ENCODE measurements at regions not wholly inside any gene's neighbourhood (a gene's known extent, or its start where the extent isn't known, plus 50 kb on each side); places are given as distances from the start of the nearest gene placed in this dataset.

GRCh38 chr14:71549421-71550050 is 382.7 kb upstream of the RGS6 start:
- H3K27ac ChIP-seq: no peak overlapping the region
- DNase-seq (no peak), ATAC-seq (no peak)
- no peak overlapping the region for H3K4me3 ChIP-seq
- no peaks in the 10 kb centered on the region for H3K27me3 ChIP-seq (ENCODE audit: low read depth)
- no peaks in the 10 kb centered on the region for H3K36me3 ChIP-seq
- H3K9me3 ChIP-seq: no peaks in the 10 kb centered on the region
- H3K4me1 ChIP-seq: peaks cover 3% of the 10 kb centered on the region
- TF ChIP-seq CTCF (IDR thresholded peaks at IDR 0.05): no peak
- intact Hi-C loops (cut with DNase I): no loop called here

- Histone ChIP-seq H3K27ac (no peak overlapping the region), H3K4me3 (no peak overlapping the region), H3K27me3 (ENCODE audit: low read depth) (no peaks in the 10 kb centered on the region), H3K9me3 (no peaks in the 10 kb centered on the region), H3K36me3 (no peaks in the 10 kb centered on the region), H3K4me1 (peaks cover 9% of the 10 kb centered on the region)
- TF ChIP-seq CTCF (IDR thresholded peaks at IDR 0.05): no peak
- DNase-seq (no peak), ATAC-seq (no peak)
- intact Hi-C loops (cut with DNase I): no loop called here
Observed at GRCh38 chr14:71550367-71550766, 381.9 kb upstream of the RGS6 start.

GRCh38 chr14:71551291-71551950 is 380.8 kb upstream of the RGS6 start:
- H3K9me3 ChIP-seq: no peaks in the 10 kb centered on the region
- H3K4me3 ChIP-seq: no peak overlapping the region
- no peak for TF ChIP-seq CTCF (IDR thresholded peaks at IDR 0.05)
- H3K36me3 ChIP-seq: no peaks in the 10 kb centered on the region
- peaks cover 17% of the 10 kb centered on the region for H3K4me1 ChIP-seq
- intact Hi-C loops (cut with DNase I): no loop called here
- DNase-seq: no peak
- ATAC-seq: no peak
- H3K27ac ChIP-seq: no peak overlapping the region
- H3K27me3 ChIP-seq (ENCODE audit: low read depth): no peaks in the 10 kb centered on the region

GRCh38 chr14:71552809-71553208 is 379.4 kb upstream of the RGS6 start:
- no peak for TF ChIP-seq CTCF (IDR thresholded peaks at IDR 0.05)
- no peak overlapping the region for H3K27ac ChIP-seq
- H3K9me3 ChIP-seq: no peaks in the 10 kb centered on the region
- peaks cover 17% of the 10 kb centered on the region for H3K4me1 ChIP-seq
- no peaks in the 10 kb centered on the region for H3K36me3 ChIP-seq
- no peaks in the 10 kb centered on the region for H3K27me3 ChIP-seq (ENCODE audit: low read depth)
- intact Hi-C loops (cut with DNase I): no loop called here
- DNase-seq (no peak), ATAC-seq (no peak)
- no peak overlapping the region for H3K4me3 ChIP-seq

- intact Hi-C loops (cut with DNase I): no loop called here
- TF ChIP-seq CTCF (IDR thresholded peaks at IDR 0.05): no peak
- H3K4me3 ChIP-seq: no peak overlapping the region
- H3K4me1 ChIP-seq: peaks cover 17% of the 10 kb centered on the region
- no peaks in the 10 kb centered on the region for H3K9me3 ChIP-seq
- no peak for DNase-seq
- H3K27me3 ChIP-seq (ENCODE audit: low read depth): no peaks in the 10 kb centered on the region
- H3K36me3 ChIP-seq: no peaks in the 10 kb centered on the region
- no peak for ATAC-seq
- no peak overlapping the region for H3K27ac ChIP-seq
Observed at GRCh38 chr14:71553779-71554178, 378.4 kb upstream of the RGS6 start.
